ENCODE measurements at regions not wholly inside any gene's neighbourhood (a gene's known extent, or its start where the extent isn't known, plus 50 kb on each side); places are given as distances from the start of the nearest gene placed in this dataset.

DNA sequence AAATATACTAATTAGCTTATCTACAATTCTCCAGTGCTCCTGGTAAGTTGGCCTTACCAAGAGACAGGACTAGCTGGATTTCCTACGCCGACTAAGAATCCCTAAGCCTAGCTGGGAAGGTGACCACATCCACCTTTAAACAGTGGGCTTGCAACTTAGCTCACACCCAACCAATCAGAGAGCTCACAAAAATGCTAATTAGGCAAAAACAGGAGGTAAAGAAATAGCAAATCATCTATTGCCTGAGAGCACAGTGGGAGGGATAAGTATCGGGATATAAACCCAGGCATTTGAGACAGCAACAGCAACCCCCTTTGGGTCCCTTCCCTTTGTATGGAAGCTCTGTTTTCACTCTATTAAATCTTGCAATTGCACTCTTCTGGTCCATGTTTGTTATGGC is 1025.0 kb downstream of the RAB28 start:
- Histone ChIP-seq H3F3A (ENCODE audit: low read length, unreplicated experiment) (no peaks in the 10 kb centered on the region), H3K4me1 (ENCODE audit: insufficient read depth, low read length) (no peaks in the 10 kb centered on the region), H3K9me3 (ENCODE audit: low read length) (no peaks in the 10 kb centered on the region), H3K4me2 (ENCODE audit: low read length) (no peak overlapping the region), H3K9ac (ENCODE audit: low read length) (no peak overlapping the region), H3K4me3 (ENCODE audit: low read length) (no peak overlapping the region), H3K36me3 (ENCODE audit: low read depth, low read length) (no peaks in the 10 kb centered on the region), H4K20me1 (ENCODE audit: low read length) (no peaks in the 10 kb centered on the region), H3K79me2 (ENCODE audit: low read length) (no peaks in the 10 kb centered on the region), H3K27me3 (ENCODE audit: low read length) (no peaks in the 10 kb centered on the region), H3K27ac (ENCODE audit: low read length) (no peak overlapping the region), H2AFZ (ENCODE audit: low read length) (no peak overlapping the region), H3K9me2 (replicated peaks; ENCODE audit: low read length) (no peaks in the 10 kb centered on the region)
- BruUV-seq (replicated peaks) = no TSS peak
- POLR2A ChIA-PET (ENCODE audit: unreplicated experiment) = no interaction called here
- intact Hi-C loops (cut with micrococcal nuclease) = no loop called here
- CTCF ChIA-PET = no interaction called here
- TF ChIP-seq CTCF (conservative IDR thresholded peaks at IDR 0.05; ENCODE audit: low read depth, low read length) (no peak), EZH2phosphoT487 (IDR thresholded peaks at IDR 0.05; ENCODE audit: borderline replicate concordance, low read length) (no peak), EZH2 (IDR thresholded peaks at IDR 0.05; ENCODE audit: low read length, unreplicated experiment) (no peak)
- no peak for DNase-seq
- no peak for ATAC-seq

DNA sequence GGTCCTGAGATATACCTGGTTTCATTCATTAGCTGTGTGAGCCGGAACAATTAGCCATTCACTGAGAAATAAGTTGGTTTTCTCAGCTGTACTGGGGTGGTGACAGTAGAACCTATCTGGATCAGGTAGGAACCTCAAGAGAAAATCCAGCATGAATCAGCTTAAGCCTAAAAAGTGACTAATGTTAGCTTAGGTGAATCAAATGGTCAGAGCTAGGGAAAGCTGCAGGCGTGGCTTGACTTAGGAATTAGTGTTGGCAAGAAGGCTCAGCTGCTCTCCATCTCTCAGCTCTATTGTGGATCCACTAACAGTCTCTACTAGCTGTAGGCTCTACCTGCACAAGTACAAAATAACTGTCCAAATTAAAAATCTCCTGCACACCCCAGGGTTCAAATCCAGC is 1025.5 kb downstream of the RAB28 start:
- no peak overlapping the region for H3K4me3 ChIP-seq (ENCODE audit: low read length)
- H3K79me2 ChIP-seq (ENCODE audit: low read length) = no peaks in the 10 kb centered on the region
- H3K27me3 ChIP-seq (ENCODE audit: low read length) = no peaks in the 10 kb centered on the region
- no peak overlapping the region for H2AFZ ChIP-seq (ENCODE audit: low read length)
- no peaks in the 10 kb centered on the region for H3K4me1 ChIP-seq (ENCODE audit: insufficient read depth, low read length)
- no peaks in the 10 kb centered on the region for H3K9me2 ChIP-seq (replicated peaks; ENCODE audit: low read length)
- no peaks in the 10 kb centered on the region for H4K20me1 ChIP-seq (ENCODE audit: low read length)
- DNase-seq (peak; percentile 28), ATAC-seq (no peak)
- TF ChIP-seq CTCF (conservative IDR thresholded peaks at IDR 0.05; ENCODE audit: low read depth, low read length) (no peak), EZH2phosphoT487 (IDR thresholded peaks at IDR 0.05; ENCODE audit: borderline replicate concordance, low read length) (no peak), EZH2 (IDR thresholded peaks at IDR 0.05; ENCODE audit: low read length, unreplicated experiment) (no peak)
- CTCF ChIA-PET = no interaction called here
- POLR2A ChIA-PET (ENCODE audit: unreplicated experiment) = no interaction called here
- H3K27ac ChIP-seq (ENCODE audit: low read length) = no peak overlapping the region
- no peak overlapping the region for H3K9ac ChIP-seq (ENCODE audit: low read length)
- no peak overlapping the region for H3K4me2 ChIP-seq (ENCODE audit: low read length)
- intact Hi-C loops (cut with micrococcal nuclease) = no loop called here
- BruUV-seq (replicated peaks) = no TSS peak
- no peaks in the 10 kb centered on the region for H3F3A ChIP-seq (ENCODE audit: low read length, unreplicated experiment)
- H3K9me3 ChIP-seq (ENCODE audit: low read length) = no peaks in the 10 kb centered on the region
- H3K36me3 ChIP-seq (ENCODE audit: low read depth, low read length) = no peaks in the 10 kb centered on the region

GRCh38 chr4:12452291-12452690 is 1023.6 kb upstream of the HS3ST1 start:
- Histone ChIP-seq H3K27me3 (ENCODE audit: low read length) (no peaks in the 10 kb centered on the region), H3K36me3 (ENCODE audit: low read depth, low read length) (no peaks in the 10 kb centered on the region), H3K4me1 (ENCODE audit: insufficient read depth, low read length) (no peaks in the 10 kb centered on the region), H2AFZ (ENCODE audit: low read length) (no peak overlapping the region), H3F3A (ENCODE audit: low read length, unreplicated experiment) (no peaks in the 10 kb centered on the region), H3K27ac (ENCODE audit: low read length) (no peak overlapping the region), H3K9me3 (ENCODE audit: low read length) (no peaks in the 10 kb centered on the region), H3K4me3 (ENCODE audit: low read length) (no peak overlapping the region), H4K20me1 (ENCODE audit: low read length) (no peaks in the 10 kb centered on the region), H3K79me2 (ENCODE audit: low read length) (no peaks in the 10 kb centered on the region), H3K9me2 (replicated peaks; ENCODE audit: low read length) (no peaks in the 10 kb centered on the region), H3K9ac (ENCODE audit: low read length) (no peak overlapping the region), H3K4me2 (ENCODE audit: low read length) (no peak overlapping the region)
- ChIA-PET POLR2A (ENCODE audit: unreplicated experiment) (no interaction called here), CTCF (no interaction called here)
- intact Hi-C loops (cut with micrococcal nuclease) = no loop called here
- ATAC-seq (no peak), DNase-seq (no peak)
- TF ChIP-seq EZH2 (IDR thresholded peaks at IDR 0.05; ENCODE audit: low read length, unreplicated experiment) = no peak
- TF ChIP-seq CTCF (conservative IDR thresholded peaks at IDR 0.05; ENCODE audit: low read depth, low read length) = no peak
- no peak for TF ChIP-seq EZH2phosphoT487 (IDR thresholded peaks at IDR 0.05; ENCODE audit: borderline replicate concordance, low read length)
- no TSS peak for BruUV-seq (replicated peaks)

Data from PC-3 (cell line).